ENCODE measurements at regions not wholly inside any gene's neighbourhood (a gene's known extent, or its start where the extent isn't known, plus 50 kb on each side); places are given as distances from the start of the nearest gene placed in this dataset.

- CTCF ChIA-PET: no interaction called here
- no peak for TF ChIP-seq EZH2 (IDR thresholded peaks at IDR 0.05; ENCODE audit: low read depth)
- TF ChIP-seq CTCF (conservative IDR thresholded peaks at IDR 0.05): no peak
- BruUV-seq (replicated peaks): no TSS peak
Observed at GRCh38 chr20:52515877-52516276, 324.3 kb upstream of the ZFP64 start.

GRCh38 chr20:52500157-52500556 lies 308.6 kb upstream of the ZFP64 start:
- BruUV-seq (replicated peaks): no TSS peak
- no peaks in the 10 kb centered on the region for H3K9me2 ChIP-seq (ENCODE audit: insufficient read depth)
- POLR2A ChIA-PET (ENCODE audit: unreplicated experiment): no interaction called here
- H4K20me1 ChIP-seq (ENCODE audit: insufficient read depth): no peaks in the 10 kb centered on the region
- intact Hi-C loops (cut with micrococcal nuclease; ENCODE audit: unreplicated experiment): no loop called here
- H3F3A ChIP-seq (ENCODE audit: insufficient read depth, low read depth): no peaks in the 10 kb centered on the region
- no peak overlapping the region for H3K4me2 ChIP-seq
- H3K79me2 ChIP-seq (ENCODE audit: low read depth): no peaks in the 10 kb centered on the region
- no peak overlapping the region for H3K27ac ChIP-seq
- no peaks in the 10 kb centered on the region for H3K27me3 ChIP-seq (ENCODE audit: insufficient read depth, low read depth)
- H3K36me3 ChIP-seq (ENCODE audit: low read depth): no peaks in the 10 kb centered on the region
- no peaks in the 10 kb centered on the region for H3K4me1 ChIP-seq (replicated peaks; ENCODE audit: insufficient read depth)
- TF ChIP-seq EZH2 (IDR thresholded peaks at IDR 0.05; ENCODE audit: low read depth) (no peak), CTCF (conservative IDR thresholded peaks at IDR 0.05) (no peak)
- no peak overlapping the region for H2AFZ ChIP-seq
- CTCF ChIA-PET: no interaction called here
- DNase-seq: no peak
- no peak overlapping the region for H3K4me3 ChIP-seq
- H3K9me3 ChIP-seq (ENCODE audit: insufficient read depth, low read depth): no peaks in the 10 kb centered on the region

More at GRCh38 chr20:52515877-52516276, 324.3 kb upstream of the ZFP64 start:
- no peak for DNase-seq
- Histone ChIP-seq H3K27me3 (ENCODE audit: insufficient read depth, low read depth) (no peaks in the 10 kb centered on the region), H3K9me3 (ENCODE audit: insufficient read depth, low read depth) (no peaks in the 10 kb centered on the region), H3K4me1 (replicated peaks; ENCODE audit: insufficient read depth) (no peaks in the 10 kb centered on the region), H3K36me3 (ENCODE audit: low read depth) (no peaks in the 10 kb centered on the region), H3K4me3 (no peak overlapping the region), H4K20me1 (ENCODE audit: insufficient read depth) (no peaks in the 10 kb centered on the region), H2AFZ (no peak overlapping the region), H3K9me2 (ENCODE audit: insufficient read depth) (no peaks in the 10 kb centered on the region), H3K79me2 (ENCODE audit: low read depth) (no peaks in the 10 kb centered on the region), H3K27ac (no peak overlapping the region), H3F3A (ENCODE audit: insufficient read depth, low read depth) (no peaks in the 10 kb centered on the region), H3K4me2 (no peak overlapping the region)
- intact Hi-C loops (cut with micrococcal nuclease; ENCODE audit: unreplicated experiment): no loop called here
- POLR2A ChIA-PET (ENCODE audit: unreplicated experiment): no interaction called here

- H3K27me3 ChIP-seq (ENCODE audit: insufficient read depth, low read depth): no peaks in the 10 kb centered on the region
- ChIA-PET POLR2A (ENCODE audit: unreplicated experiment) (no interaction called here), CTCF (no interaction called here)
- H2AFZ ChIP-seq: no peak overlapping the region
- H3K4me1 ChIP-seq (replicated peaks; ENCODE audit: insufficient read depth): no peaks in the 10 kb centered on the region
- H3K27ac ChIP-seq: no peak overlapping the region
- no peaks in the 10 kb centered on the region for H3K79me2 ChIP-seq (ENCODE audit: low read depth)
- H3K9me2 ChIP-seq (ENCODE audit: insufficient read depth): no peaks in the 10 kb centered on the region
- H3K4me2 ChIP-seq: no peak overlapping the region
- no peaks in the 10 kb centered on the region for H3F3A ChIP-seq (ENCODE audit: insufficient read depth, low read depth)
- BruUV-seq (replicated peaks): no TSS peak
- intact Hi-C loops (cut with micrococcal nuclease; ENCODE audit: unreplicated experiment): no loop called here
- no peak overlapping the region for H3K4me3 ChIP-seq
- DNase-seq: no peak
- H4K20me1 ChIP-seq (ENCODE audit: insufficient read depth): no peaks in the 10 kb centered on the region
- no peaks in the 10 kb centered on the region for H3K9me3 ChIP-seq (ENCODE audit: insufficient read depth, low read depth)
- H3K36me3 ChIP-seq (ENCODE audit: low read depth): no peaks in the 10 kb centered on the region
- TF ChIP-seq CTCF (conservative IDR thresholded peaks at IDR 0.05): no peak
- no peak for TF ChIP-seq EZH2 (IDR thresholded peaks at IDR 0.05; ENCODE audit: low read depth)
Observed at GRCh38 chr20:52497731-52498130, 306.2 kb upstream of the ZFP64 start.

All from PC-9 (cell line).